Astrocyte of the hippocampus (primary cell): ENCODE measurements at regions not wholly inside any gene's neighbourhood (a gene's known extent, or its start where the extent isn't known, plus 50 kb on each side); places are given as distances from the start of the nearest gene placed in this dataset.
A peak's percentile ranks its signal among the peaks of the same experiment; 100 is the strongest.

Experiments used
- DNase-seq: peaks from one replicate; pipeline ENCODE4 v3.0.0; 2011; ENCODE audit warnings: low read depth, low spot score

DNA sequence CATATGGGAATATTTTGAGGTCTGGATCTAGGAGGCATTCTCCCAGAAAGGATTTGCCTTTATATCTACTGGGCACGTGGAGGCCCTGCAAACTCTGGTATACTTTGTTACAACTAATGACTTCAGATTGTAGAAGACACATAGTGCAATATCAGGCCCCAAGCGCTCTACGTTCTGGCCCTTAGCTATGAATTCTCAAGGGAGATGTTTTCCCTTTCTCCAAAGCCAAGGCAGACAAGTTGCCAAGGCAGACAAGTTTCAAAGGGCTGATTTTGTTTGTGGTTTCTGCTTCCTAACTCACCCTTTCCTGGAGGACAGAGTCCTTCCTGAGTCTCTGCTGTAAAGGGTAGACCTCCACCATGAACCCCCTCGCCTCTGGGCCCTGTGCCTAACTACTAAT, 99.4 kb upstream of the CTTNBP2 start:
- no peak for DNase-seq

DNA sequence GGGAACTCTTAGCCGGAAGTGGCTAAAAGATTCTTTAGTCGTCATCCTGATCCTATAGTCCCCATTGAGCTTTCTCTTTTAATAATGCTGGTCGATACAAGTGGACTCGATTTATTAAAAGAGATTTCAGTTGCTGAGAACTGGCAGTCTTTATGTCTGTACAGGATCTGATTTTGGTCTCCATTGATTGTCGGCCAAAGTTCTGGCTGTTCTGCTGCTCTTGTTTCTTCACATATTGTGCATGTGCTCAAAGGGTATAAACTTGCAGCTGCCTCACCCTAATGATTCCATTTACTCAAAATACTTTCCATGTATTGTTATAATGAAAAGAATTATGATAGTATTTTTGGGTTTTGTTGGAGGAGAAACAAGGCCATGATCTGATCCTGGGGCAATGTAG, 100.7 kb upstream of the CTTNBP2 start:
- DNase-seq: no peak

DNA sequence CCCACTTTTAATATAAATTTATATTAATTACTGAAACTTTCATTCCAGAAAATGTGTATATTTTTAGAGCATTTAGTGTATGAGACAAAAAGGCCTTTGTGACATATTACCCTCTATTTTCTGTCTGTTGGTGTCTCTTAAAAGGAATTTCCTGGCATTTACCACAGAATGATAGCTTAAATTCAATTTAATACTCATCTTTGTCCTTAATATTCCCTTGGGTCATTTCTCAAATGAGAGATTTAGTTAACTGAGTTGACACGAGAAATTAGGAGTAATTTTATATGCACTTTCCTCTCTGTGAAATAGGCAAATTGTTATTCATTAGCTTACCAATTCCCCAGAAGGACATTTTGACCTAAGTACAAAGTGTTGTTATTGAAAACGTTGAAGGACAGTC, 101.7 kb upstream of the CTTNBP2 start:
- no peak for DNase-seq

DNA sequence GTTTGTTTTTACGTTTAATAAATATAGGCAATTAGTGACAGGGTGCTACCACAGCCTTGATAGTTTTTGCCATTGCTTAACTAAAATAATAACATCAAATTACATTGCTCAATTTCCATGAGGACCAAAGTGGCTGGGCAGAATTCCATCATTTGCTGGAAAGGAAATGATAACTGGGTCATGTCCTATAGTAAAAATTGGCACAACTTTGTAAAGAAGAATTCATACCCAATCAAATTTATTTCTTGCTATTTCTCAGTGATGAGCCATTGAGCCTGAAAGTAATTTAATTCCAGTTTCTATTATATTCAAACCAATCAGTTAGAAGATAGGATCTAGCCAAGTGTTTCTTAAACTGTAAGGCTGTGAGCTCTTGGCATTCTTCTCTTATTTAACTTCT, 102.2 kb upstream of the CTTNBP2 start:
- DNase-seq: no peak

DNA sequence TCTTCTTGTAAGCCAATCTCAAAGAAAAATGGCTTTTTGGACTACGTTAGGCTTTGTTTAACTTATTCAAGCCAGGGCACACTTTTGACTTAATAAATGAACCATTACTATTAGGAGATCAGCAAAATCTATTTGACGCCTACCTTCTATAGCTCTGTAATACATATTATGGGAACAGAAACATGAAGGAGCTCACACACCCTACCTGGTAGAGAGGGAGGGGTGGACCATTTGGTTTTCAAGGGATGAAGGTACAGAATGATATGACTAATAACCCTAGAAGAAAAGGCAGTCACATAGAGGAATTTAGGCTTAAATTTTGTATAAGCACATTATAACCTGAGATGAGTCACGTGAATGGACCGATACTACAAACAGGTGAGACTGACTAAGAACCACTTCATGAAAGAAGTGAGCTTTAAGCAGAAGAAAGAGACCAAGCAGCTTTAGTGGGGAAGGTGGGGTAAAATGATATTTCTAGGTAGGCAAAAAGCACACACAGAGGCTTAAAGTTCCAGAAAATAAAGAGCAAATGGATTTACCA, 106.8 kb upstream of the CTTNBP2 start:
- DNase-seq: no peak

DNA sequence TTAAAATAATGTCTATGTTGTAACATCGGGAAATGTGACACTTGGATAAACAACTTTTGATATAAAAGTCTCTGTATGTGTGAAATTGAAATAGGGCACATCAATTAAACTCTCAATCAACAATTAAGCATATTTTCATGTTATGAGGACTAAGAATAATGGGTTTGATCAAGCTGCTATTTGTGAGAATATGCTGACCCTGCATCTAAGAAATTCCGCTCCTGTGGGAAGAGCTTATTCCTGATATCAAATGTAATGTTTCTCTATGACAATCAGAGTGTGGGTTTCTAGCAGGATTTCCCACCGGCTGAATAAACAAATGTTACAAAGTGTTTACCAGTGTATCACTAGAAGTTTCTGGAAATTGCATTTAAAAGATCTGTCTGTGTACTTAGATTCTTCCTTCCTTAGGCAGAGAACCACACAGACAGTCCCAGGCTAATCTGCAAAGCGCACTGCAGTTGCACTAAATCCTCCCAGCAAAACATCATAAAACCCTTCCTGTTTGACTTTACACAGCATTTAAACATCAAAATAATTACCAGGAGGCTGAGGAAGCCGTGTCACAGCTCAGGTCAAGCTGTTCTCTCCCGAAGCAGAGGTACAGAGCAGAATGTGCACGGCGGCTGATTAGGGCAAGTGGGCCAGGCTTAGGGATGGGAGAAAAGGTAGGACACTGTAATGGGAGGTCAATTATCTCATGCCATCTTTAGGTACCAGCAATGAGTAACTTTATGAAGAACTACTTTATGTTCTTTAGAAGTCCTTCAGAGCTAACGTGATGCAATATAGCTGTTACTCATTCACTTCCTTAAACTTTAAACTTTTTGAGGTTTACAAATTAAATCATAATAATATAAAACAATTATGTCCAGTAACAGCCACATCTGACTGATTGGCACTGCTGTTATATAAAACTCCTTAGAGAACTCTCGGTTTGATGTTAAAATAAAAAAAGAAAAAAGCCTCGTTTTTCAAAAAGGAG, 109.1 kb upstream of the CTTNBP2 start:
- no peak for DNase-seq

DNA sequence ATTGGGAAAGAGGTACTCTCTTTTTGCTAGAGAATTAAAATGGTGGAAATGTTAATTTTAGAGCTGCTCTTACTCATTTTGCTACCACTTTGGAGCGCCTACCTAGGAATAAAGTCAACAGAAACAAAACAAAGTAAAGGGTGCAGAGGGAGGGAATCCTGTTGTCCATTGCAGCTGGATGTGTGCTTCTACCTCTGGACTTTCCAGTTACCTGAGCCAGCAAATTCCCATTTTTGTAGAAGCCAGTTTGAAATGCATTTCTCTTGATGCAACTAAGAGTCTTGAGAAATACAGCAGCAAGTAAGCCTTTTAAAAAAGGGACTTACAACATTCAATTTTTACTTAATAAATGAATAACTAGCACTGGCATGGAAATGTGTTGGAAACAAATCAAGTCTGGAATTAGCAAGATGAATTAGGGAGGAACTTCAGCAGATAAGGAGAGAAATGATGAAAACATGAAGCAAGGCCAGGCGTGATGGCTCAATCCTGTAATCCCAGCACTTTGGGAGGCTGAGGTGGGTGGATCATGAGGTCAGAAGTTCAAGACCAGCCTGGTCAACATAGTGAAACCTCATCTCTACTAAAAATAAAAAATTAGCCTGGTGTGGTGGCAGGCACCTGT, 113.5 kb upstream of the CTTNBP2 start:
- DNase-seq: no peak

DNA sequence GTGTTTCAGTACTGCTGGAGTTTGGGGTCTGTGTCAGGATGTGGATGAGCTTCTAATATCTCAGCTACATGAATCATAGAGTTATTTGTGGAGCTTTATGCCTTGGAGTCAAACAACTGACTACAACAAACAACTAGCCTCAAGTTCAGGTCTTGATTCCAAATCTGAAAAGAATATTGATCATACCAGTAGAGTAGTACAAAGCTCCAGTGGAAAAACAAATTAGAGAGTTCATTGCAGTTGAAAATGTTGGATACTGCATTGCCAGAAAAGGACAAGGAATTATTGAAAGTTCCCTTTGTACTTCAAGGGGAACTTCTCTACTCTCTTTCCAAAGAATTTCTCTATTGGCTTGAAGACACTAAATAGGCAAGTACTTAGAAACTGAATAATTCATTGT, 117.6 kb upstream of the CTTNBP2 start:
- no peak for DNase-seq

DNA sequence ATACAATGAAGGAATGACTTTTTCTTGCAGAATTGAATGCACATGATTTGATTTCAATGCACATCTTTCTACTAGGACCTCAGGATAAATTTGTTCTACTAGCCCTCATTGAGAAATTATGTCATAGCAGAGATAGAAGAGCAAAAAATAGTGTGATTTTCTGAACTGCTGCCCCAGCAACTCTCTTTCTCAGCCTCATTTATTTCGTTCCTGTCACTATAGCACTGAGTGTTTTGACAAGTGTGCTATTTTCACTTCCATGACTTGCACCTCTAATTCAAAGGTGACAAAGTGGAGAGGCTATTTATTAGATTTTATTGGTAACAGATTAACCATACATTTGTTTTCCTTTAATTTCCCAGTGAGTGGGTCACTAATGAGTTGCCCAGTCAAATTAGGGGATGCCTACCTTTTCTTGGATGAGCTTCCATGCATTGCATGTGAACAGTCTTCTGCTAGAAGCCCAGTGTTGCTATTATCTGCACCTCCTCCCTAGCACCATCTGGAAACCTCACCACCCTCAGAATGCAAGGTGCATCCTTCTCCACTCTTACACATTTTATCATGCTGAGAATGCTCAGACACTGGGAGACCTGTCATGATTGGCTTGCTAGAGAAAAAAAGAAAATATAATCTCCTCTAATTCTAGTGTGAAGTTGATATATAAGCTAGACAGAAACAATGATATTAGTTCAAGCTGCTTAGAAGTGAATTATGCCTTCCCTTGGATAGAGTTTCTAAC, 119.6 kb upstream of the CTTNBP2 start:
- no peak for DNase-seq

DNA sequence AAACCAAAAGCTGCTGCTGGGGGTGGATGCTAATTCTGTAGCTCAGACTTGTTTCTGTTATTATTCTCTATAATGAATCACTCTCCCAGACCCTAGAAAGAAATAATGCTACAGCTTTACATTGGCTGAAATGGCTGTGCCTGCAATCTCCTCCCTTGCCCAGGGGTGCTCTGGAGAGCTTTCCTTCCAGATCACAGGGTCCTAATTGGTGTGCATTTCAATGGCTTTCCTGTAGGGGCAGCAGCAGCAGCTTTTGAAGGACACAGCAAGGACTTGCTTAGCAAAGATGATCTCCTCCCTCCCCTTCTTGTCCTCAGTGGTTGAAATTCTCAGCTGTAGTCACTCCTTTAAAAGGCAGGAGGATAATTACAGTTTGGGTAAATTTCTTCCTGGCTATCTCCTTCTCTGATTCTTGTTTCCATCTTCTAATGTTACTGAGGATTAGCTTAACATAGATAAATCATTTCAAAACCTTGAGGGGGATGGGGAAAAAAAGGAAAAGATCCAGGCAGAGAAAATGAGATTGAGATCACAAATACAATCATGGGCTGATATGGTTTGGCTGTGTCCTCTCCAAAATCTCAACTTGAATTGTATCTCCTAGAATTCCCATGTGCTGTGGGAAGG, 120.2 kb upstream of the CTTNBP2 start:
- peak; percentile 44 for DNase-seq

DNA sequence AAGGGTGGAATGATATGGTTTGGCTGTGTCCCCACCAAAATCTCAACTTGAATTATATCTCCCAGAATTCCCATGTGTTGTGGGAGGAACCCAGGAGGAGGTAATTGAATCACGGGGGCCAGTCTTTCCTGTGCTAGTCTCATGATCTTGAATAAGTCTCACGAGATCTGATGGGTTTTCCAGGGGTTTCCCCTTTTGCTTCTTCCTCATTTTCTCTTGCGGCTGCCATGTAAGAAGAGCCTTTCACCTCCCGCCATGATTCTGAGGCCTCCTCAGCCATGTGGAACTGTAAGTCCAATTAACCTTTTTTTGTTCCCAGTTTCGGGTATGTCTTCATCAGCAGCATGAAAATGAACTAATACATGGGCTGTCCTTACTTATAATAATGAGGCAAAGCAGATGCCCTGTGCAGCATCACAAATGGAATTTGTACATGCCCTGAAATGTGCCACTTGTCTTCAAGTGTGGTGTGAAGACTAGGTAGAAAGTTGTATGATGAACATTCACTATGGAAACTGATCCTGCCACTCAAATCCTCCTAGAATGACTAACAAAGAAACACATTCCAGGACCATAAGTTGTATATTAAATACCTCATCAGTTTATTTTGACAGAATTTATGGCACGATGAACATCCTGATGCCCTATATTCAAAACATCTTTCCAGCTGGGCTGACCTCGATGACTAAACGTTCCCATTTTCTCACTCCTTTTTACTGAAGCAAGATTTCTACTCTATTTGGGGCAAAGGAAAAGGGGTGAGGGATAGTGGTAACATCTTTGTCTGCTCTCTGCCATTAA, 122.8 kb upstream of the CTTNBP2 start:
- no peak for DNase-seq

DNA sequence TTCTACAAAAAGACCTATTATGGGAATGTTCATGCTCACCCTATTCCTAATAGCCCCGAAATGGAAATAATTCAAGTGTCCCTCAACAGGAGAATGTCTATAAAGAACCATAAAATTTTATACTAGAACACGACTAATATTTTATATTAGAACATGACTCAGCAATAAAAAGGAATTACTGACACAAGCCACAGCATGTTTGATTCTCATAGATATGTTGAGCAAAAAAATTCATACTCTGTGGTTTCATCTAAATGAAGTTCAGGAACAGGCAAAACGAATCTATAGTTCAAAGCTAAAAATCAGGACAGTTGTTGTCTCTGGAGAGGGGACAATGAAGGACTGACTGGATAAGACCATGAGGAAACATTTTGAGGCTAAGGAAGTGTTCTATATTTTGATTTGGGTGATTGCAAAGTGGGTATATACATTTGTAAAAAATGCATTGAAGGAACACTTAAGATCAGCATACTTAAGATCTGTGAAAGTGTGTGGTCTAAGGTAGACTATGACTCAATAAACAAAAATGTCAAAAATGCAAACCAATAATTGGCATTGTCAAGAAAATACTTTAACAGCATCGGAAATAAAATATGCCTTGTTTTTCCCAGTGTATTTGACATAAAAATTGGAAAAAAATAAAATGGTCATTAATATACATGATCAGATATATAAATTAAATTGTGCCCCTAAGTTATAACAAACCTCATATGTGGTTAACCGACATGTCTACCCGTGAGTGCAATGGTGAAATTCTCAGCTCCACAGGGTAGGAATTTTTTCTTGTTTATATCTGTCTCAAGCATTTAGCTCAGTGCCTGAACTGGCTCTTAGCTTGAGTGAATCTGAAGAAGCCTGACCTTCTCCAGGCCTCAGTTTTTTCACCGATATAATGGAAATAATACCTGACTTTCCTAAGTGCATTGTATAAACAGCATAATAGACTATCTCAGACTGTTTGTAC, 124.9 kb upstream of the CTTNBP2 start:
- DNase-seq: peak; percentile 37

DNA sequence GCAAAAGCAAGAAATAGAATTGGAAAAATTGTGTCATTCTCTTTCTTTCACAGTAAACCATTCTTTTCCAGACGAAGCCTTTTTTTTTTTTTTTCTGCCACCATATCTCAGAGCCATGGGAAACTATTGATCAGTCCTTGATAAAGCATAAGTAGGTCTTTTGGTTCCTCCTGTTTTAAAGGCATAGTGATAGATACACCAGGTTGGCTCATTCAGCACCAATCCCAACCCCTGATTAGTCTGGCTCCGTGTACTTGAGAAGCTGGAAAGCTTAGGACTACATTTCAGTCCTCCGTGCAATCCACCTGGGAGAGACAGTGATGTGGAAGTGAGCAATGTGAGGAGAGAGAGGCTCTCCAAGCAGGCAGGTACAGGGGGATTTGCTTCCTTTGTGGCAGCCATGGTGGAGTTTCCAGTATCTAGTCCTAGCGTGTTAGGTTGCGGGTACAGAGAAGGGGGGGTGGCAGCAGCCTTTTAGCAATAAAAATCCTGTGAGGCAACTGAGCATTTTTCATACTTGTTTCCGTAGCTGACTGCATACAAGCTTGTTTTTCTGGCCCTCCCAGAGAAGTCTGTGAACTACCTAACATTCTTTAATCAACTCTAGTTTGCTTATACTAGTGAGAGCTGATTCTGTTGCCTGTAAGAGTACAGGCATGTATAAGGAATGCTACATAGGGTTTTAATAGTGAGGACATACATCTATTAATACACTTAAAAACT, 127.4 kb upstream of the CTTNBP2 start:
- DNase-seq: no peak

DNA sequence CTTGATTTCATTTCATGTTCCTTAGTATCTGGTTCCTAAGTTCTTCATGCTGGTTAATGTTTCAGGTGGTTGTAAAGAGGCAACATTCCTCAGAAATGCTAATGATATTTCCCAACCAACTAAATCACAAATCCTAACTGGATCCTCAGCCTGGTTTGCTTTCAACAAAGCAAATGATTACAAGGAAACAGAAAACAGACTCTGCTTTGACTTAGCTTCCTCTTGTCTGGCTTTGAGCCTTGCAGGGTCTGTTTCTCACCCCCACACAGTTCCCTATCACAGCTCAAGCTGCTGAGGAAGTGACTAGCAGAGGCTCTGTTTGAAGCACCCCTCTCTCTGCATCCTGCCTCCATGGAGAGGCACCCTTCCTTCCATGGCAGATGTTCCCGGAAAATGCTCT, 130.2 kb upstream of the CTTNBP2 start:
- DNase-seq: no peak

DNA sequence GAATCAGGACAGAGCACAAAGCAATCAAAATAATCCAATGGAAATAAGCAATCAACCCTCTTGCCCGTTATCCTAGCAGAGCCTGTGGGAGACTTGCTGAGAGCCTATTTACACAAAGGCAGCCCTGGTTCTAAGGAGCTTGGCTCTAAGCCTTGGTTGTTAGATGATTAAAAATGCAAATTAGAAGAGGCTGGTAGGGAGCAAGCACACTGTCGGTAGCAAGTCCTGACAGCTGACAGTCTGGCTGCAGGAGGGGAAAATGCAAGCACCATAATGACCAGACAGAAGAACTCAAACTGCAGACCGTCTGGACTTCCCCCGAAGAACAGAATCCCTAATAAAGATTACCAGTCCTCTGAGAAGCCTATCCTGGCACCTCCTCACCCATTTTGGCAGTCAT, 131.8 kb upstream of the CTTNBP2 start:
- no peak for DNase-seq

DNA sequence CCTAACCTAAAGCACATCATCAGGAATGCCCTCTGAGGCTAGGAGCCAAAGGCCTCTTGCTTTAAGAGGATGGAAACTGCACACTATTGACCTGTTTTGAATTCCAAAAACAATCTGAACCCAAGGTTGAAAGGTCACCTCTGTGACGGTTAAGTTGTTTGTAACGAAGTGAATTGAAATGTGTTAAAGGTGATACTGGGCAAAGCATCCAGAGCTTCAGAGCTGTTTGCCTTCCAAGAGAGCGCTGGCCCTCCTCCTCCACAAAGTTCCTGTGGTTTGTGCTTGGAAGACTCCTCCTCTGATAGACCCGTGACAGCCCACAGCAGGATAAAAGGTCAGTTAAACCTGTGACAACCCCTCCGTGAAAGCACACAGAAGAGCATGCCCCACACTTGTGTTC, 133.7 kb upstream of the CTTNBP2 start:
- DNase-seq: peak; percentile 23

DNA sequence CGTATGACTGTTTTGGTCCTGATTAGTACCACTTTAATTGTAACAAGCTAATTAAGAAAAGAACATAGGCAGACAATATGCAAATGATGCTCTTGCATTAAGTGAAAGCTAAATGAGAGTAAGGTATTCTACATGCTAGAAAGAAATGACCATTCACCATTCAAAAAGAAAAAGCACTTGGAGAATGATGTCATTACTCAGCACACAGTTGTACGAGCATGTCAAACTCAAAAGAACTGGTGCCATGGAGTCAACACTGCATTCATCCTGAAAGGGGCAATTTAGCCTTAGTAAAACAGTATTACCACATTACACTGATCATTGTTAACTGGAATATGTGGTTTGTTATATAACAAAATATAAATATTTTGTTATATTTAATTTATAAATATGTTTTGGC, 136.2 kb upstream of the CTTNBP2 start:
- no peak for DNase-seq

DNA sequence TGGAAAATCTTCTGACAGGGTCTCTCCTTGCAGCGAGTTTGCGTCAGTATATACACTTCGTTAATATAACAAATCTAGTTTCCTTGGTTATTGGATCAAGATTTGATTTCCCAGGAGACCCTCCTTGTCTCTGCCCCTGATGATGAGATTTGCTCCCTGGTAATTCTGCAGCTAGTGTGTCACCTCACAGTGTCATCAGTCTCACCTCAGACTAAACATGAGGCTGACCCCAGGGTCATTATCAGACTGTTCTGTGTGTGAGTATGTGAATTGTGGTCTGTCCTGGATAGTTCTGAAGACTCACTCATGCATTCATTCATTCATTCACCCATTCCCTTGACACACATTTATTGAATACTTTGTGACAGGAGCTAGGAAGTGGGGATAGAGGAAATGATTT, 138.4 kb upstream of the CTTNBP2 start:
- no peak for DNase-seq
